ENCODE measurements at regions not wholly inside any gene's neighbourhood (a gene's known extent, or its start where the extent isn't known, plus 50 kb on each side); places are given as distances from the start of the nearest gene placed in this dataset.

DNA sequence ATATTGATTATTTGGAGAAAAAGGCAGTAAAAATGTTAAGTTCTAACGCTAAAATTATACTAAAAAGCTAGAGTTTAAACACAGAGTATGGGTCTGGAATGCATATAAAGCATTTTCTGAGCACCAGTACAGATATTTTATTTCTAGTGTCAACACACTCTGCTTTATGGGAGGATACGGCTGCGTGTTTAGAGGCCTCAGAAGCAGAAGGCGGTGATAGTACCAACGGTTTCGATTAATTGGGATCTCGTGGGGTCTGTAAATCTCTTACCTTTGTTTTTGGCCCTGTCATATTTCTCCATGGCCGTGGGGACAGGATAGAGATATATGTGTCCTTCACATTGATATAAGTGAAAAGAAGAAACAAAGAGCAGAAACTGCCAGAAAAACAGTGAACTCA, 206.8 kb upstream of the NTM start:
- H3K27ac ChIP-seq: no peak overlapping the region
- POLR2A ChIA-PET (ENCODE audit: low non-redundant PET): no interaction called here
- no peak for DNase-seq (ENCODE audit: low spot score)
- CTCF ChIA-PET: interaction anchor here (0.7 kb wide), 1 partner anchor 456 kb away, joined by 4 read pairs; no protein-coding TSS in a partner anchor
- TF ChIP-seq, protein P1, sequence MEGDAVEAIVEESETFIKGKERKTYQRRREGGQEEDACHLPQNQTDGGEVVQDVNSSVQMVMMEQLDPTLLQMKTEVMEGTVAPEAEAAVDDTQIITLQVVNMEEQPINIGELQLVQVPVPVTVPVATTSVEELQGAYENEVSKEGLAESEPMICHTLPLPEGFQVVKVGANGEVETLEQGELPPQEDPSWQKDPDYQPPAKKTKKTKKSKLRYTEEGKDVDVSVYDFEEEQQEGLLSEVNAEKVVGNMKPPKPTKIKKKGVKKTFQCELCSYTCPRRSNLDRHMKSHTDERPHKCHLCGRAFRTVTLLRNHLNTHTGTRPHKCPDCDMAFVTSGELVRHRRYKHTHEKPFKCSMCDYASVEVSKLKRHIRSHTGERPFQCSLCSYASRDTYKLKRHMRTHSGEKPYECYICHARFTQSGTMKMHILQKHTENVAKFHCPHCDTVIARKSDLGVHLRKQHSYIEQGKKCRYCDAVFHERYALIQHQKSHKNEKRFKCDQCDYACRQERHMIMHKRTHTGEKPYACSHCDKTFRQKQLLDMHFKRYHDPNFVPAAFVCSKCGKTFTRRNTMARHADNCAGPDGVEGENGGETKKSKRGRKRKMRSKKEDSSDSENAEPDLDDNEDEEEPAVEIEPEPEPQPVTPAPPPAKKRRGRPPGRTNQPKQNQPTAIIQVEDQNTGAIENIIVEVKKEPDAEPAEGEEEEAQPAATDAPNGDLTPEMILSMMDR (conservative IDR thresholded peaks at IDR 0.05; ENCODE audit: low read depth): no peak

DNA sequence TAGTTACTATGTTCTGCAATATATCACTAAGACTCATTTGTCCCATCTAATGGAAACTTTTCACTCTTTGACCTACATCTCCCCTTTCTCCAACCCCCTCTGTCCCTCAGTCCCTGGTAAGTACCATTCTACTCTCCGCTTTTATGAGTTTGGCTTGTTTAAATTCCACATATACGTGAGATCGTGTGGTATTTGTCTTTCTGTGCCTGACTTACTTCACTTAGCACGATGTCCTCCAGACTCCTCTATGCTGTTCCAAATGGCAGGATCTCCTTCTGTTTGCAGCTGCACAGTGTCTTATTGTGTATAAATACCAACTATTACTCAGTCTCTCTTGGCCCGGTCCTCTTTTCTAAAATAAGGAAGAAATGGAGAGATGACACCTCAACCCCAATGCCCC, 205.4 kb upstream of the NTM start:
- CTCF ChIA-PET: no interaction called here

GRCh38 chr11:131168839-131169713, 201.3 kb upstream of the NTM start:
- DNase-seq (ENCODE audit: low spot score): no peak
- POLR2A ChIA-PET (ENCODE audit: low non-redundant PET): no interaction called here
- TF ChIP-seq, protein P1 (conservative IDR thresholded peaks at IDR 0.05; ENCODE audit: low read depth): no peak
- CTCF ChIA-PET: no interaction called here
- H3K27ac ChIP-seq: no peak overlapping the region

More for the DNA sequence above, 205.4 kb upstream of the NTM start:
- no peak overlapping the region for H3K27ac ChIP-seq
- POLR2A ChIA-PET (ENCODE audit: low non-redundant PET): no interaction called here
- DNase-seq (ENCODE audit: low spot score): no peak
- TF ChIP-seq, protein P1 (conservative IDR thresholded peaks at IDR 0.05; ENCODE audit: low read depth): no peak

GRCh38 chr11:131172011-131172410, 198.4 kb upstream of the NTM start:
- ChIA-PET POLR2A (ENCODE audit: low non-redundant PET) (no interaction called here), CTCF (no interaction called here)
- DNase-seq (ENCODE audit: low spot score): no peak
- TF ChIP-seq, protein P1 (conservative IDR thresholded peaks at IDR 0.05; ENCODE audit: low read depth): no peak
- no peak overlapping the region for H3K27ac ChIP-seq

GRCh38 chr11:131178020-131178419, 192.4 kb upstream of the NTM start:
- ChIA-PET CTCF (no interaction called here), POLR2A (ENCODE audit: low non-redundant PET) (no interaction called here)
- TF ChIP-seq, protein P1 (conservative IDR thresholded peaks at IDR 0.05; ENCODE audit: low read depth): no peak
- no peak for DNase-seq (ENCODE audit: low spot score)
- no peak overlapping the region for H3K27ac ChIP-seq

DNA sequence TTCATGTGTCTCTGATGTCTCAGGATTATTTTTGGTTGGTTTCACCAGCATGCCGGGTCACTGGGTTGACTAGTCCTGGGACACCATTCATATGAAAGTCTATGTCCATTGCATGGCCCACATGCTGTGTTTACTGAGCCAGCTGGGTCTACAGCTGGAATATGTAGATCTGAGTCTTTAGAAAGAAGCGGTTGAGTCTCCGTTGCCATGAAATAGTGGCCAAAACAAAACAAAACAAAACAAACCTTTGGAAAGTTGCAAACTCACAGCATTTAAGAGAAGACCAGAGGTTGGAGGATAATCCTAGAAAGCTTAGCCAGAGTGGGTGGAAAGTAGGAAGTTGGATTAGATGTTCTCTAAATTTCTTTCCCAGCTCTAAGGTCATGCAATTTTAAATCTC, 191.8 kb upstream of the NTM start:
- POLR2A ChIA-PET (ENCODE audit: low non-redundant PET): no interaction called here
- TF ChIP-seq, protein P1 (conservative IDR thresholded peaks at IDR 0.05; ENCODE audit: low read depth): no peak

More for the DNA sequence above, 191.8 kb upstream of the NTM start:
- no peak for DNase-seq (ENCODE audit: low spot score)
- CTCF ChIA-PET: no interaction called here
- no peak overlapping the region for H3K27ac ChIP-seq

All from RWPE1 (cell line).